ENCODE measurements at regions not wholly inside any gene's neighbourhood (a gene's known extent, or its start where the extent isn't known, plus 50 kb on each side); places are given as distances from the start of the nearest gene placed in this dataset.

- H3K9me3 ChIP-seq: no peaks in the 10 kb centered on the region
- H3K27me3 ChIP-seq: no peaks in the 10 kb centered on the region
- no peak overlapping the region for H3K4me3 ChIP-seq
- no peak overlapping the region for H3K27ac ChIP-seq
- no peak for DNase-seq (ENCODE audit: low spot score in 2 of 2)
- TF ChIP-seq CTCF (IDR thresholded peaks at IDR 0.05) (no peak), POLR2A (IDR thresholded peaks at IDR 0.05) (no peak), EP300 (IDR thresholded peaks at IDR 0.05) (no peak)
- peaks cover 0 to 7% (median 0%) of the 10 kb centered on the region in 3 donors for H3K36me3 ChIP-seq
- WGBS, 2 donors: 90 to 91% methylated on average over 4 of the region's 4 CpGs
- peaks cover 0 to 17% (median 0%) of the 10 kb centered on the region in 4 donors for H3K4me1 ChIP-seq
Measured at GRCh38 chr21:16596369-16596768, 866.6 kb downstream of the USP25 start.

- H3K4me3 ChIP-seq: no peak overlapping the region
- no peak overlapping the region for H3K27ac ChIP-seq
- peaks cover 0 to 7% (median 0%) of the 10 kb centered on the region in 3 donors for H3K36me3 ChIP-seq
- DNase-seq (ENCODE audit: low spot score in 2 of 2): no peak
- TF ChIP-seq CTCF (IDR thresholded peaks at IDR 0.05) (no peak), POLR2A (IDR thresholded peaks at IDR 0.05) (no peak), EP300 (IDR thresholded peaks at IDR 0.05) (no peak)
- 87 to 89% methylated on average over 7 of the region's 7 CpGs for WGBS, 2 donors
- H3K9me3 ChIP-seq: no peaks in the 10 kb centered on the region
- H3K4me1 ChIP-seq: peaks cover 0 to 8% (median 0%) of the 10 kb centered on the region in 4 donors
- no peaks in the 10 kb centered on the region for H3K27me3 ChIP-seq
Measured at GRCh38 chr21:16597753-16598152, 868.0 kb downstream of the USP25 start.

GRCh38 chr21:16605597-16605996, 875.8 kb downstream of the USP25 start:
- TF ChIP-seq POLR2A (IDR thresholded peaks at IDR 0.05) (no peak), CTCF (IDR thresholded peaks at IDR 0.05) (no peak), EP300 (IDR thresholded peaks at IDR 0.05) (no peak)
- Histone ChIP-seq H3K27ac (no peak overlapping the region), H3K9me3 (no peaks in the 10 kb centered on the region), H3K36me3 (peaks cover 0 to 28% (median 0%) of the 10 kb centered on the region in 3 donors), H3K4me1 (peaks cover 0 to 25% (median 0%) of the 10 kb centered on the region in 4 donors), H3K4me3 (no peak overlapping the region), H3K27me3 (no peaks in the 10 kb centered on the region)
- WGBS, 2 donors: 35 to 39% methylated on average over 5 of the region's 5 CpGs
- no peak for DNase-seq (ENCODE audit: low spot score in 2 of 2)

GRCh38 chr21:16606271-16606670, 876.5 kb downstream of the USP25 start:
- Histone ChIP-seq H3K9me3 (no peaks in the 10 kb centered on the region), H3K27ac (no peak overlapping the region), H3K36me3 (peaks cover 0 to 28% (median 0%) of the 10 kb centered on the region in 3 donors), H3K4me1 (peaks cover 0 to 25% (median 0%) of the 10 kb centered on the region in 4 donors), H3K27me3 (no peaks in the 10 kb centered on the region), H3K4me3 (no peak overlapping the region)
- TF ChIP-seq CTCF (IDR thresholded peaks at IDR 0.05) (no peak), POLR2A (IDR thresholded peaks at IDR 0.05) (no peak), EP300 (IDR thresholded peaks at IDR 0.05) (no peak)
- no peak for DNase-seq (ENCODE audit: low spot score in 2 of 2)
- 69 to 73% methylated on average over 1 of the region's 1 CpG for WGBS, 2 donors

GRCh38 chr21:16608209-16608830, 878.5 kb downstream of the USP25 start:
- Histone ChIP-seq H3K27ac (no peak overlapping the region), H3K9me3 (peaks cover 0 to 1% (median 0%) of the 10 kb centered on the region in 4 donors), H3K4me1 (peaks cover 0 to 25% (median 0%) of the 10 kb centered on the region in 4 donors), H3K27me3 (no peaks in the 10 kb centered on the region), H3K4me3 (no peak overlapping the region), H3K36me3 (peaks cover 0 to 41% (median 0%) of the 10 kb centered on the region in 3 donors)
- no peak for DNase-seq (ENCODE audit: low spot score in 2 of 2)
- 93 to 96% methylated on average over 3 of the region's 3 CpGs for WGBS, 2 donors
- TF ChIP-seq EP300 (IDR thresholded peaks at IDR 0.05) (no peak), CTCF (IDR thresholded peaks at IDR 0.05) (no peak), POLR2A (IDR thresholded peaks at IDR 0.05) (no peak)
